NCI-H748 (cell line): ENCODE measurements at regions not wholly inside any gene's neighbourhood (a gene's known extent, or its start where the extent isn't known, plus 50 kb on each side); places are given as distances from the start of the nearest gene placed in this dataset.
"Not testable (repeated sequence)": the region's sequence is repeated elsewhere in the genome, so short reads cannot be mapped to it uniquely, and the experiment has no call there.

Experiments used
- DNase-seq: peaks from one replicate; lab custom pipeline; 2025; ENCODE audit not compliant: unreplicated experiment; lab: John Stamatoyannopoulos, UW

GRCh38 chr3:144433006-144433405 is 461.4 kb downstream of the DIPK2A start:
- no peak for DNase-seq

- DNase-seq = no peak
Measured at GRCh38 chr3:144437989-144438388, 466.4 kb downstream of the DIPK2A start.

- no peak for DNase-seq
Measured at GRCh38 chr3:144444061-144444460, 472.4 kb downstream of the DIPK2A start.

GRCh38 chr3:144444546-144444945 is 472.9 kb downstream of the DIPK2A start:
- DNase-seq = no peak

GRCh38 chr3:144455841-144456440 is 484.3 kb downstream of the DIPK2A start:
- DNase-seq = no peak

GRCh38 chr3:144457758-144458157 is 486.1 kb downstream of the DIPK2A start:
- no peak for DNase-seq

GRCh38 chr3:144458283-144458682 is 486.7 kb downstream of the DIPK2A start:
- DNase-seq = no peak

- no peak for DNase-seq
Measured at GRCh38 chr3:144462337-144462736, 490.7 kb downstream of the DIPK2A start.

- no peak for DNase-seq
Measured at GRCh38 chr3:144463911-144464310, 492.3 kb downstream of the DIPK2A start.

- no peak for DNase-seq
Measured at GRCh38 chr3:144466114-144466513, 494.5 kb downstream of the DIPK2A start.

GRCh38 chr3:144466540-144466939 is 494.9 kb downstream of the DIPK2A start:
- no peak for DNase-seq

GRCh38 chr3:144470666-144471065 is 499.0 kb downstream of the DIPK2A start:
- DNase-seq = no peak

- DNase-seq = no peak
Measured at GRCh38 chr3:144477593-144477992, 506.0 kb downstream of the DIPK2A start.

- no peak for DNase-seq
Measured at GRCh38 chr3:144480416-144480919, 508.8 kb downstream of the DIPK2A start.

- DNase-seq = no peak
Measured at GRCh38 chr3:144482876-144483275, 511.3 kb downstream of the DIPK2A start.

GRCh38 chr3:144487011-144487410 is 515.4 kb downstream of the DIPK2A start:
- DNase-seq = no peak

GRCh38 chr3:144488927-144489326 is 517.3 kb downstream of the DIPK2A start:
- no peak for DNase-seq

- no peak for DNase-seq
Measured at GRCh38 chr3:144491333-144491732, 519.7 kb downstream of the DIPK2A start.

GRCh38 chr3:144494651-144495050 is 523.0 kb downstream of the DIPK2A start:
- DNase-seq = not testable (repeated sequence)

GRCh38 chr3:144496141-144496835 is 524.7 kb downstream of the DIPK2A start:
- DNase-seq = no peak

- DNase-seq = no peak
Measured at GRCh38 chr3:144497452-144497851, 525.8 kb downstream of the DIPK2A start.
